ENCODE measurements at regions not wholly inside any gene's neighbourhood (a gene's known extent, or its start where the extent isn't known, plus 50 kb on each side); places are given as distances from the start of the nearest gene placed in this dataset.

- CTCF ChIA-PET (ENCODE audit: low intra/inter-chr PET ratio), result no interaction called here
Observed at GRCh38 chr6:4270776-4271175, 135.4 kb upstream of the ECI2 start.

More at GRCh38 chr6:4270776-4271175, 135.4 kb upstream of the ECI2 start:
- TF ChIP-seq KLF6 (CRISPR knock-in tag; IDR thresholded peaks at IDR 0.05; ENCODE audit: borderline replicate concordance) (no peak), ZNF174 (CRISPR knock-in tag; IDR thresholded peaks at IDR 0.05) (no peak), HEY1 (CRISPR knock-in tag; IDR thresholded peaks at IDR 0.05; ENCODE audit: borderline replicate concordance) (no peak), PCBP2 (IDR thresholded peaks at IDR 0.05; ENCODE audit: low read depth, low read length, poor library complexity, severe bottlenecking) (no peak), MXI1 (IDR thresholded peaks at IDR 0.05; ENCODE audit: low read depth, low read length) (no peak), NFXL1 (CRISPR knock-in tag; IDR thresholded peaks at IDR 0.05) (no peak), HSF4 (CRISPR knock-in tag; IDR thresholded peaks at IDR 0.05; ENCODE audit: borderline replicate concordance) (no peak), TFAP4 (CRISPR knock-in tag; IDR thresholded peaks at IDR 0.05; ENCODE audit: borderline replicate concordance) (no peak), FOXO4 (CRISPR knock-in tag; IDR thresholded peaks at IDR 0.05) (no peak), ZNF695 (CRISPR knock-in tag; IDR thresholded peaks at IDR 0.05) (no peak)
- TF ChIP-seq, protein P1, sequence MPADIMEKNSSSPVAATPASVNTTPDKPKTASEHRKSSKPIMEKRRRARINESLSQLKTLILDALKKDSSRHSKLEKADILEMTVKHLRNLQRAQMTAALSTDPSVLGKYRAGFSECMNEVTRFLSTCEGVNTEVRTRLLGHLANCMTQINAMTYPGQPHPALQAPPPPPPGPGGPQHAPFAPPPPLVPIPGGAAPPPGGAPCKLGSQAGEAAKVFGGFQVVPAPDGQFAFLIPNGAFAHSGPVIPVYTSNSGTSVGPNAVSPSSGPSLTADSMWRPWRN (IDR thresholded peaks at IDR 0.05; ENCODE audit: low read depth), result no peak
- no peak for DNase-seq (ENCODE audit: extremely low read depth in 1 of 4, low spot score in 3 of 4)
- H3K4me3 ChIP-seq, result no peak overlapping the region
- POLR2A ChIA-PET, result no interaction called here
- H3K4me2 ChIP-seq (ENCODE audit: insufficient read depth, low read length), result no peak overlapping the region
- no peak for ATAC-seq
- no peak for FAIRE-seq
- no peaks in the 10 kb centered on the region for H3K79me2 ChIP-seq (ENCODE audit: control insufficient read depth, insufficient read depth, low read length)
- H3K9ac ChIP-seq (ENCODE audit: insufficient read depth in 1 of 2, low read depth in 2 of 2, low read length in 2 of 2), result no peak overlapping the region
- BruUV-seq (replicated peaks), result no TSS peak
- H3K9me3 ChIP-seq (replicated peaks; ENCODE audit: control insufficient read depth, insufficient read depth, low read depth, low read length), result no peaks in the 10 kb centered on the region
- H2AFZ ChIP-seq (ENCODE audit: low read depth, low read length), result no peak overlapping the region
- no peaks in the 10 kb centered on the region for H4K20me1 ChIP-seq (replicated peaks; ENCODE audit: control insufficient read depth, insufficient read depth, low read length)
- in situ Hi-C loops (cut with MboI) (no loop called here), intact Hi-C loops (cut with micrococcal nuclease) (no loop called here)
- no peaks in the 10 kb centered on the region for H3K36me3 ChIP-seq (ENCODE audit: control insufficient read depth, insufficient read depth, low read length)
- peaks cover 2 to 11% of the 10 kb centered on the region in 2 experiments; a peak in 3 of 5 replicates for H3K4me1 ChIP-seq (replicated peaks in 1 of 2; ENCODE audit: control insufficient read depth in 2 of 2, insufficient read depth in 2 of 2, low read length in 2 of 2)
- 0% methylated on average over 1 of the region's 1 CpG for WGBS (ENCODE audit: insufficient coverage, low coverage, missing lambda C conversion rate)
- H3K27ac ChIP-seq (ENCODE audit: extremely low read depth, low read depth, low read length), result no peak overlapping the region
- H3K9me1 ChIP-seq (ENCODE audit: control insufficient read depth, insufficient read depth, low read length), result no peaks in the 10 kb centered on the region
- peaks cover 2 to 14% of the 10 kb centered on the region in 2 experiments; a peak in 2 of 5 replicates for H3K27me3 ChIP-seq (ENCODE audit: control insufficient read depth in 2 of 2, insufficient read depth in 2 of 2, low read length in 2 of 2)

Data from K562 (cell line).